Panc1 (cell line): ENCODE measurements at regions not wholly inside any gene's neighbourhood (a gene's known extent, or its start where the extent isn't known, plus 50 kb on each side); places are given as distances from the start of the nearest gene placed in this dataset.

Source experiments
- ATAC-seq: fragments of 200-7000 bp; cut with Tn5 transposase; 2 replicates; pipeline ENCODE4 v1.9.1; 2020; ENCODE audit warnings: mild to moderate bottlenecking, moderate library complexity
- BruUV-seq: library from RNA; stranded (reverse); fragments of 400-500 nt; replicated peaks from 2 replicates; lab custom pipeline; 2021; lab: Mats Ljungman, UMichigan
- CTCF ChIA-PET: fragments of 300-600 bp; sonication (Branson Sonifier 250); formaldehyde crosslinking; loops from one replicate; lab custom pipeline; 2022; ENCODE audit warnings: antibody characterized with exemption; lab: Charles Lee
- POLR2A ChIA-PET: fragments of 300-600 bp; sonication (Branson Sonifier 250); formaldehyde crosslinking; loops from one replicate; lab custom pipeline; 2022; ENCODE audit warnings: antibody characterized with exemption; lab: Charles Lee
- DNase-seq: peaks from one replicate; pipeline ENCODE4 v3.0.0-alpha.2; 2010; ENCODE audit warnings: low read depth, low spot score
- H3K27ac ChIP-seq: 2 replicates; pipeline ENCODE4 v1.5.1; 2011; ENCODE audit warnings: mild to moderate bottlenecking, low read length, inconsistent platforms
- H3K27me3 ChIP-seq: fragments of 200-500 bp; sonication (Bioruptor generic); 2 replicates; pipeline ENCODE4 v1.6.0; 2014; ENCODE audit warnings: low read length, inconsistent platforms; ENCODE audit not compliant: control insufficient read depth, insufficient read depth
- H3K36me3 ChIP-seq: fragments of 200-500 bp; sonication (Bioruptor generic); 2 replicates; pipeline ENCODE4 v1.5.1; 2014; ENCODE audit warnings: inconsistent platforms, mild to moderate bottlenecking, low read length, moderate library complexity; ENCODE audit not compliant: control insufficient read depth, insufficient read depth
- H3K4me1 ChIP-seq: 2 replicates; pipeline ENCODE4 v1.5.1; 2011; ENCODE audit warnings: inconsistent platforms, mild to moderate bottlenecking, low read length, moderate library complexity; ENCODE audit not compliant: control insufficient read depth, insufficient read depth
- H3K4me3 ChIP-seq, 2 experiments: 2 replicates each; pipeline ENCODE4 v1.5.1; 2011 to 2012; ENCODE audit warnings: low read depth in 2 of 2, low read length in 2 of 2, mild to moderate bottlenecking in 2 of 2, inconsistent platforms in 1 of 2, moderate library complexity in 1 of 2
- H3K9me3 ChIP-seq: fragments of 200-500 bp; sonication (Bioruptor generic); 2 replicates; pipeline ENCODE4 v1.5.1; 2014; ENCODE audit warnings: low read depth, mild to moderate bottlenecking, inconsistent platforms, low read length, moderate library complexity; ENCODE audit not compliant: control insufficient read depth, insufficient read depth
- POLR2AphosphoS5 ChIP-seq: IDR thresholded peaks from 2 replicates; pipeline ENCODE4 v1.6.1; 2012; ENCODE audit warnings: mild to moderate bottlenecking, low read depth, low read length, moderate library complexity
- SIN3A ChIP-seq: IDR thresholded peaks from 2 replicates; pipeline ENCODE4 v1.6.1; 2012; ENCODE audit warnings: low read depth, mild to moderate bottlenecking, low read length, moderate library complexity, borderline replicate concordance; ENCODE audit not compliant: insufficient read depth
- TCF7L2 ChIP-seq: IDR thresholded peaks from 2 replicates; pipeline ENCODE4 v1.6.1; 2011; ENCODE audit warnings: mild to moderate bottlenecking, low read depth, low read length, inconsistent platforms
- in situ Hi-C: cut with HindIII; loops from 2 replicates; pipeline ENCODE4 v1.10.0; 2016; ENCODE audit warnings: low sequenced_read_pairs, low pct_unique_long_range_greater_than_20kb
- intact Hi-C: fragments of 100-400 bp; cut with micrococcal nuclease; formaldehyde crosslinking; loops from one replicate; pipeline ENCODE4 v1.10.0; 2022; ENCODE audit not compliant: unreplicated experiment
- TF ChIP-seq, protein P1 (sequence below): fragments of 450-650 bp; IDR thresholded peaks from 2 replicates; pipeline ENCODE4 v1.5.1; 2017; ENCODE audit warnings: mild to moderate bottlenecking
- TF ChIP-seq, protein P2 (sequence below), 2 experiments: IDR thresholded peaks; 2 replicates each; pipeline ENCODE4 v1.6.1; 2011 to 2012; ENCODE audit warnings: low read depth in 2 of 2, control low read depth in 1 of 2, low read length in 1 of 2, mild to moderate bottlenecking in 1 of 2, moderate library complexity in 1 of 2; ENCODE audit not compliant: insufficient read depth in 1 of 2

DNA sequence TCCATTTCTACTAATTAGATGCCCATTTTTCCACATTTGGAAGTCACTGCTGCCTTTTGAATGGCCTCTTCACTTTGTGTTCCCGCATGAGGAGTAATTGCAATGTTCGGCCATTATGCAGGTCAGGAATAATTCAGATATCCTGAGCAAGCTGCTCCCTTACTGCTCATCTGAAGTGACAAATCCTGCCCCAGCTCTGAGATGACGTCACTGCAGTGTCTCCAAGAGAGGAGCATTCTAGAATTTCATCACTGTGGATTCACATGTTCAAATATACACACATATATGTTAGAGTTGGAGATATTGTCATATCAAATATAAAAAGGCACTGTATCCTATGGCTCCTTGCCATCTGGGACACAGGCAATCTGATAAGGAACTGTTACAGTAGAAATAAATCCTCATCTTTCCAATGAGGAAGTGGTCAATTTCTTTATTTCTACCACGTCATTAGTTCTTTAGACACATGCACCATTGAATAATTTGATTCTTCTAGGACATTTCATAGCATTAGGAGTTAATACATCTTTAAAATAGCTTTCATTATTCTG lies 706.9 kb upstream of the TENM3 start:
- Histone ChIP-seq H3K36me3 (no peaks in the 10 kb centered on the region), H3K27ac (no peak overlapping the region), H3K4me1 (no peaks in the 10 kb centered on the region), H3K27me3 (no peaks in the 10 kb centered on the region), H3K9me3 (no peaks in the 10 kb centered on the region), H3K4me3 (no peak overlapping the region)
- ChIA-PET CTCF (no interaction called here), POLR2A (no interaction called here)
- no TSS peak for BruUV-seq
- TF ChIP-seq, protein P1, sequence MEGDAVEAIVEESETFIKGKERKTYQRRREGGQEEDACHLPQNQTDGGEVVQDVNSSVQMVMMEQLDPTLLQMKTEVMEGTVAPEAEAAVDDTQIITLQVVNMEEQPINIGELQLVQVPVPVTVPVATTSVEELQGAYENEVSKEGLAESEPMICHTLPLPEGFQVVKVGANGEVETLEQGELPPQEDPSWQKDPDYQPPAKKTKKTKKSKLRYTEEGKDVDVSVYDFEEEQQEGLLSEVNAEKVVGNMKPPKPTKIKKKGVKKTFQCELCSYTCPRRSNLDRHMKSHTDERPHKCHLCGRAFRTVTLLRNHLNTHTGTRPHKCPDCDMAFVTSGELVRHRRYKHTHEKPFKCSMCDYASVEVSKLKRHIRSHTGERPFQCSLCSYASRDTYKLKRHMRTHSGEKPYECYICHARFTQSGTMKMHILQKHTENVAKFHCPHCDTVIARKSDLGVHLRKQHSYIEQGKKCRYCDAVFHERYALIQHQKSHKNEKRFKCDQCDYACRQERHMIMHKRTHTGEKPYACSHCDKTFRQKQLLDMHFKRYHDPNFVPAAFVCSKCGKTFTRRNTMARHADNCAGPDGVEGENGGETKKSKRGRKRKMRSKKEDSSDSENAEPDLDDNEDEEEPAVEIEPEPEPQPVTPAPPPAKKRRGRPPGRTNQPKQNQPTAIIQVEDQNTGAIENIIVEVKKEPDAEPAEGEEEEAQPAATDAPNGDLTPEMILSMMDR, result no peak
- no peak for TF ChIP-seq POLR2AphosphoS5
- no peak for TF ChIP-seq TCF7L2
- TF ChIP-seq, protein P2, sequence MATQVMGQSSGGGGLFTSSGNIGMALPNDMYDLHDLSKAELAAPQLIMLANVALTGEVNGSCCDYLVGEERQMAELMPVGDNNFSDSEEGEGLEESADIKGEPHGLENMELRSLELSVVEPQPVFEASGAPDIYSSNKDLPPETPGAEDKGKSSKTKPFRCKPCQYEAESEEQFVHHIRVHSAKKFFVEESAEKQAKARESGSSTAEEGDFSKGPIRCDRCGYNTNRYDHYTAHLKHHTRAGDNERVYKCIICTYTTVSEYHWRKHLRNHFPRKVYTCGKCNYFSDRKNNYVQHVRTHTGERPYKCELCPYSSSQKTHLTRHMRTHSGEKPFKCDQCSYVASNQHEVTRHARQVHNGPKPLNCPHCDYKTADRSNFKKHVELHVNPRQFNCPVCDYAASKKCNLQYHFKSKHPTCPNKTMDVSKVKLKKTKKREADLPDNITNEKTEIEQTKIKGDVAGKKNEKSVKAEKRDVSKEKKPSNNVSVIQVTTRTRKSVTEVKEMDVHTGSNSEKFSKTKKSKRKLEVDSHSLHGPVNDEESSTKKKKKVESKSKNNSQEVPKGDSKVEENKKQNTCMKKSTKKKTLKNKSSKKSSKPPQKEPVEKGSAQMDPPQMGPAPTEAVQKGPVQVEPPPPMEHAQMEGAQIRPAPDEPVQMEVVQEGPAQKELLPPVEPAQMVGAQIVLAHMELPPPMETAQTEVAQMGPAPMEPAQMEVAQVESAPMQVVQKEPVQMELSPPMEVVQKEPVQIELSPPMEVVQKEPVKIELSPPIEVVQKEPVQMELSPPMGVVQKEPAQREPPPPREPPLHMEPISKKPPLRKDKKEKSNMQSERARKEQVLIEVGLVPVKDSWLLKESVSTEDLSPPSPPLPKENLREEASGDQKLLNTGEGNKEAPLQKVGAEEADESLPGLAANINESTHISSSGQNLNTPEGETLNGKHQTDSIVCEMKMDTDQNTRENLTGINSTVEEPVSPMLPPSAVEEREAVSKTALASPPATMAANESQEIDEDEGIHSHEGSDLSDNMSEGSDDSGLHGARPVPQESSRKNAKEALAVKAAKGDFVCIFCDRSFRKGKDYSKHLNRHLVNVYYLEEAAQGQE (IDR thresholded peaks at IDR 0.05; ENCODE audit: insufficient read depth in 1 of 2, low read depth in 2 of 2, low read length in 1 of 2), result no peak
- TF ChIP-seq SIN3A, result no peak
- ATAC-seq (no peak), DNase-seq (no peak)
- in situ Hi-C loops (no loop called here), intact Hi-C loops (no loop called here)

DNA sequence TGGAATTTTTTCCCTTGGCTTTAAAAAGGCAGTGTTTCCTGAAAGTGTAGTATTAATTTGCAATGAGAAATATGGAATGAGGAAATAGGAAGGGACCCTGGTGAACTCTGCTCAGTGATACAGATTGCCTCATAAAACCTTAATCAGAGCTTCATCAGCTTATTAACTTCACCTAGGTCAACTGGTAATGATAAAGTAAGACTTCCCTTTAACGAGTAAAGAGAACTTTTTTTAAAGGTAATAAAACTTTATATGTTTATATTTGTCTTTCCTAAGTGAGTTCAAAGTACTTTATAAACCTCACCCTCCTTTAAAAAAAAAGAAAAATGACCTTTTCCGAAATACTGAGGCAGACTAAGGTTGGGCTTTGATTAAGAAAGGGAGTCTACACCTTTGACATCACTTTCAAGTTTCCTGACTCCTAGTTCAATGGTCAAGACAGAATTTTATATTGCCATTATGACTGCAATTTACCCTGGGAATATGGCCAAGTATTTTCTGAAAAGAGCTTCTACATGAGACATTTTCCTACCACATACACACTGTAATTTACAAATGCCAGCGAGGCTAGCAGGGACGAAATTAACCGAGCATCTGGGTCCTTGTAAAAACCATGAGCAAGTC lies 706.3 kb upstream of the TENM3 start:
- H3K4me3 ChIP-seq, result no peak overlapping the region
- intact Hi-C loops, result no loop called here
- DNase-seq (no peak), ATAC-seq (no peak)
- no TSS peak for BruUV-seq
- TF ChIP-seq, protein P1, result no peak
- no peak for TF ChIP-seq SIN3A
- TF ChIP-seq, protein P2 (IDR thresholded peaks at IDR 0.05; ENCODE audit: insufficient read depth in 1 of 2, low read depth in 2 of 2, low read length in 1 of 2), result no peak
- no peak for TF ChIP-seq TCF7L2
- no peak for TF ChIP-seq POLR2AphosphoS5
- in situ Hi-C loops, result no loop called here
- no peaks in the 10 kb centered on the region for H3K27me3 ChIP-seq
- H3K4me1 ChIP-seq, result no peaks in the 10 kb centered on the region
- H3K36me3 ChIP-seq, result no peaks in the 10 kb centered on the region
- no peak overlapping the region for H3K27ac ChIP-seq
- POLR2A ChIA-PET, result no interaction called here
- H3K9me3 ChIP-seq, result no peaks in the 10 kb centered on the region
- CTCF ChIA-PET, result no interaction called here
